Left renal pelvis (tissue), 4 donors: ENCODE measurements at regions not wholly inside any gene's neighbourhood (a gene's known extent, or its start where the extent isn't known, plus 50 kb on each side); places are given as distances from the start of the nearest gene placed in this dataset.
"Not testable (repeated sequence)": the region's sequence is repeated elsewhere in the genome, so short reads cannot be mapped to it uniquely, and the experiment has no call there.

Source experiments
- DNase-seq, 4 donors: peaks; one replicate each; pipeline ENCODE4 v3.0.0-alpha.2; 2013; ENCODE audit warnings: low read depth in 4 of 4, low spot score in 3 of 4

- no peak for DNase-seq
Observed at GRCh38 chr16:80263181-80263823, 277.5 kb upstream of the DYNLRB2 start.

- DNase-seq = no peak
Observed at GRCh38 chr16:80260906-80261311, 279.9 kb upstream of the DYNLRB2 start.

DNA sequence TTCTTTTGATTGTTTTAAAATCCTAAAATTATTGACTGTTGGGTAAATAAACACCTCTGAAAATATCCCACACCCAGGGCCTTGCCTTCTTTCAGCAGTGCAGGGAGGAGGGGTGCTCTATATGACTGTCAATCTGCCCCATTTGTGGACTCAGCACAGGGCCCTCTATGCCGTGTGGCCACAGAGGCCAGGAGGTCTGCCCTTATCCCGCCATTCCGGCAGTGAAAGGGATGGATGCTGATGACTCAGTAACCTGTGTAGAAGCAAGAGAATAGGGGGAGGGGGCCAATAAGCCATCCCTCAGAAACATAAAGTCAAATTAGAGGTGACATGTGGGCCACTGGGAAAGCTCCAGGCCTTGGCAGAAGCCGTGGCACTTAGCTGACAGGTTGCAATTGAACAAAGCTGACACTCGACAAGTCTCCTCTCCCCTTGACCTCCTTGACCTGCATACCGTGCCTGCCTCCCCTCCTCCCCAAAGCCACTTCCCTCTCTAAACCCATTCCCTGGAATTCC lies 281.4 kb upstream of the DYNLRB2 start:
- DNase-seq = no peak

DNA sequence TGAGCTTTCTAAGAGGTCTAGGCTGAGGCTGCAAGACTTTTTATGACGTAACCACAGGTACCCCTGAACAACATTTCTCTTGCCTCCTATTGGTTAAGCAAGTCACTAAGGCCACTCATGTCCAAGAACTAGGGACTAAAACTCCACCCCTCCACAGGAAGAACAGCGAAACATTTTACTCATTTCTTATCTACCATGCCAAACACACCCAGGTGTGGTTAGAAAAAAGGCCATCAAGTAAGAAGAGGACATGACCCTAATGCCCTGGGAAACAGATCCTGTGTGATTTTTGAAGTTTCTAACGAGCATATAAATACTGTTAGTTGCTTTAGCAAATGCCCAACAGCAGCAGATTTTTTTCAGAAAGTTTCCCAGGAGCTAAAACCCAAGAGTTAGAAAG lies 282.4 kb upstream of the DYNLRB2 start:
- DNase-seq = no peak

GRCh38 chr16:80254970-80255369 lies 285.8 kb upstream of the DYNLRB2 start:
- DNase-seq = no peak

GRCh38 chr16:80253741-80254140 lies 287.1 kb upstream of the DYNLRB2 start:
- DNase-seq = no peak

DNA sequence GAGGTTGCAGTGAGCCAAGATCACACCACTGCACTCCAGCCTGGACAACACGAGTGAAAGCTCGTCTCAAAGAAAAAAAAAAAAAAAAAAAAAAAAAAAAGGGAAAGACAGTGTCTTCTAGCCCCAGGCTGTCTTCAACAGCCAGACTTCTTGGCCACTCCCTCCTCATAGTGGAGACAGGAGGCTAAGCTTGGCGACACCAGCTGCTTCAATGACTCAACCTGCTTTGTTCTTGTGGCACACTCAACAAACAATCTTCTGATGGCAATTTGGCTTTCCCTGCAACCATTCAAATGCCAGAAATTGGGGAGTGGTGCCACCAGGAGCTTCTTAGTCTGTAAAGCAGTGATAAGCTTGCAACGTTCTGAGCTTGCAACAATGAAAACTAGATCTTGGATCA lies 290.4 kb upstream of the DYNLRB2 start:
- no peak for DNase-seq

GRCh38 chr16:80243303-80243702 lies 297.5 kb upstream of the DYNLRB2 start:
- not testable (repeated sequence) for DNase-seq

GRCh38 chr16:80242279-80242678 lies 298.5 kb upstream of the DYNLRB2 start:
- DNase-seq = not testable (repeated sequence)

DNA sequence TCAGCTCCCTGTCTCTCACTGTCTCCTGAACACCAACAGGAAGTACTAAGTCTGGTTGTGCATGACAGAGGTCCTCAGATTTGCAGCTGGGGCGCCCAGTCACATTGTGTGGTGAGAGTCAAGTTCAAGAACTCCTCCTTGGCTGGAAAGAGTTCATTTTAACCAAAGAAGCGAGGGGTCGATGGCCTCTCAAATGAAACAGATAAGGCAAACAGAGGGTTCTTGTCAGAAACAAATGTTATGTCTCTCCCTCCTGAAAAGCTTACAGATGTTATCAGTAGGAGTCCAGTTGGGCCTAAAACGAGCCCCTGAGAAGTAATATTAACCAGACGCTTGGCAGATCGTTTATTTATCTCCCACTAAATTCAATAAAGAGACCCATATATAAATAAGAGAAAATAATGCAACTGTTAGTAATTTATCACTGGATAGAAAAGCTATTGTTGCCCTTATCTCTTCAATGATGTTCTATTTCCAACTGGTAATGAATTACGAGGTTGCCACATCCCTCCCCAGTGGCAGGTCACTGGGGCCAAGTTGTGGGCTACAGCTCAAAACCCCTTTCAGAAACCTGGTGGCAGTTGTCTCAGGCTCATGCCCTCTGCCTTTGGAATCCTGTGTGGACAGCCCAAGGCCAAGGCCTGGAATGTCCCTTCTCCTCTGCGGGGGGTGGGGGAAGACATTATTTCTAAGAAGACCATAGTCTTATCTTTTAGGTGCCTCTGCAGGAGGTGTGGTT lies 307.5 kb upstream of the DYNLRB2 start:
- DNase-seq = peak; percentile 31 to 40 (median 34)

DNA sequence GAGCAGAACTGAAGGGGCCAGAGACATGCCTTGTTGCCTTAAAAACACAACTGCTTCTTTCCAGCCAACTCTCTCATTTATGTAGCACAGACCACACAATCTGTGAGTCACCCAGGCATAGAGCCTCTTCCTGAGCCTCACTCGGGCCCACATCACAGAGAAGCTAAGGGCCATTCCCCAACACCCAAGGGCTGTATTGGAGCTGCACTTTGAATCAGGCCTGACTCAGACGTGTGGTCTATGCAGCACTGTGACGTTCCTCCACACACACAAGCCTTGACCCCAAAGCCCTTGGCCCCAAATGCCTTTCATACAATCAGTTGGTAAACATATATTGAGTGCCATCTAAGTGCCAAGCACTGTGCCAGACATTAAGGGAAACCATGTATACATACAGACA lies 308.9 kb upstream of the DYNLRB2 start:
- no peak for DNase-seq

- DNase-seq = no peak
Observed at GRCh38 chr16:80231121-80231520, 309.7 kb upstream of the DYNLRB2 start.

- no peak for DNase-seq
Observed at GRCh38 chr16:80230328-80231120, 310.3 kb upstream of the DYNLRB2 start.

- DNase-seq = no peak
Observed at GRCh38 chr16:80226499-80226898, 314.3 kb upstream of the DYNLRB2 start.

- no peak for DNase-seq
Observed at GRCh38 chr16:80210787-80211186, 330.0 kb upstream of the DYNLRB2 start.

- DNase-seq = no peak
Observed at GRCh38 chr16:80208743-80209142, 332.1 kb upstream of the DYNLRB2 start.

GRCh38 chr16:80208015-80208414 lies 332.8 kb upstream of the DYNLRB2 start:
- no peak for DNase-seq

DNA sequence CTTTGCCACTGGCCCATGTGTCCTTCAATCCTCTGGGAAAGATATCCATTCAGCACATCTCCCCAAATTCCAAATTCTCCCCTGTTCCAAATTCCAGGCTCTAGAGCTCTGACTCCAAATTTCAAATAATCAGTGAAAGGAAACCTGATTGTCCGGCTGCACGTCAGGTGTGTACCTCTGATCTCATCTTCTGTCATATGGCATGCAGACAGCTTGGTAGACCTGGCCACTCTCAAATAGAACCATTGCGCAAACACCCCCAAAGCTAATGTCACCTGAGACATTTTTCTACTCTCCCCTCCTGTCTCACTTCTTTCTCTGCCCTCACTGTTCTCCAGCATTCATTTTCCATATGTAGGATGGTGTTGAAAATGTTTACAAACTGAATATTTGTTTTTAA lies 337.0 kb upstream of the DYNLRB2 start:
- no peak for DNase-seq

- DNase-seq = no peak
Observed at GRCh38 chr16:80202831-80203413, 337.9 kb upstream of the DYNLRB2 start.

GRCh38 chr16:80200079-80200478 lies 340.7 kb upstream of the DYNLRB2 start:
- no peak for DNase-seq

DNA sequence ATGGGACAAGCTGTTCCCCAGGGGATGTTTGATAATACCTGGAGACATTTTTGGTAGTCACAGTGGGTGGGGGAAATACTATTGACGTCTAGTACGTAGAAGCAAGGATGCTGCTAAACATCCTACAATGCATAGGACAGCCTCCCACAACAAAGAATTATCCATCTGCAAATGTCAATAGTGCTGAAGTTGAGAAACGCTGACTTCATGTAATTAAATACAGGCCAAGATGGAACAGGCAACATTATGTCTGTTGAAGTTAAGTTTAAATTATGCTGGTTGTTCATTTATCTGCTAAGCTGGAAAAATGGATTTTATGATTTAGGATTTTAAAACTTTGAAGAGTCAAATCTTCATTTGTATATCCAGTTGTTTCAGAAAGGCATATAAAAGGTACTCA lies 341.2 kb upstream of the DYNLRB2 start:
- no peak for DNase-seq
